ENCODE measurements at regions not wholly inside any gene's neighbourhood (a gene's known extent, or its start where the extent isn't known, plus 50 kb on each side); places are given as distances from the start of the nearest gene placed in this dataset.
A peak's percentile ranks its signal among the peaks of the same experiment; 100 is the strongest.

DNA sequence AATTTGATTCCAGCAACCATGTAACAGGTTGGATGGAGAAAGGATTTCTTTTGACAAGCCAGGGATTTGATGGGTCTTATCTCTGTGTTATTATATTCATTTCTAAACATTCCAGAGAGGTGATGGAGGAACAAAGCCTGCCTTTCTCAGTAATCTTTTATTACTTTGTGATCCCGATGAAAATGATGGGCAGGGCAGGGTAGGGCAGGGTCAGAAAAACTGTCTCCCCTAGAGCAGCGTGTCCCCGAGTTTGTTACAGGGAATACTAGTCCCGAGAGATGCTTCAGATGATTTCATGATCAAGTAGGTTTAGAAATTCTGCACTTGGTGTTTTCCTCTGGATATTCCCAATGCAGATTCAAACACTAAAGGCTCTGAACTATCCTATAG is 111.8 kb upstream of the RGMA start:
- DNase-seq (ENCODE audit: low spot score), result no peak

DNA sequence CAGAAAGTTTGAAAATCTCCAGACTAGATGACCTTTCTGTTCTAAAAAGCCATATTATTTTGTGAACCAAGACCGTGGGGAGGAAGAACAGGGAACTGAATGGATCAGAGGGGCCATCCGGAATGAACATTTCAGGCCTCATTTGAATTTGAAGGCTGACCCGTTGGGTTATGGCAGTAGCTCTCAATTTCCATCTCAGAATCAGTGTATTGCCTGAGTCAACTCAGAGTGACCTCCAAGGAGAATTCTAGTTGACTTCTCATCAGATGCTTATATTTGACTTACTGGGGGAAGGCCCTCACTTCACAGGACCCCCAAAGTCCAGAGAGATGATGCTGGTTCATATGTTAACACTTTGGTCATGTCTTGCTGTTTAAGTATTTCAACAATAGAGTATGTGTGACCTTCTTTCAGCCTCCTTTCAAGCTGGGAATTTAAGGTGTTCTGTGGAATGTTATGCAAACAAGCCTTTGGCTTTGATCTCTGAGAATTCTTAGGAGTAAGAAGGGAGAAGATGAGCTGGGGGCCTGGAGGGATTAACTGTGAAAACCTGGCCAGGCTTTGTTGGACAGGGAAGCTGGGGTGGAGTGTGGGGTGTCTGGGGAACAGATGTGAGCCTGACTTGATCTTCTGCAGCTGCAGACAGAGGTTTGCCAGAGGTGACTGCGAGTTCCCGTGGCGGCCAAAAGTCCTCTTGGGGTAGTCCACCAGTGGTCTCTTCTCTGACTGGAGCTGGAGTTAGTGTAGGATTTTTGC is 111.2 kb upstream of the RGMA start:
- DNase-seq (ENCODE audit: low spot score), result no peak

DNA sequence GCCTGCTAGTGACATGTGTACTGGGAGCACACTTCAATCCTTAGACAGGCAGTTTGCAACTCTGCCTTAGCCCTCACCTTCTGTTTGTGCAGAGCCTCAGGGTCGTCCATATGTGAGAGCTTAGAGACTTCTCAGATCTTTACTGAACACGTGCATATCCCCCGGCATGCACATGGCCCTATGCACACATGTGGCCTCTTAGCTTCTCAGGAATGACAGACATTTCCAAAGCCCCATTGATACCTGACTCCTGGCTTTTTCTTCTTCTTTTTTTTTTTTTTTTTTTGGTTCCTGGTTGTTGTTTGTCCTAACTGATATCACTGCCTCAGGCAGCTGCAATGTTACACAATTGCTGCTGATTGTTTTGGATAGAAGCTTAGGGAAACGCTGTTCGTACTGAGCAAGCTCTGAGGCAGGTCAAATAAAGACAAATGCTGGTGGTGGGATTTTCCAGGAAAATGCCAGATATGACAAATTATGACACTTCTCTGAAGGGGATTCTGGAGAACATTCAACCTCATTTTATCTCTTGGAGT is 107.2 kb upstream of the RGMA start:
- no peak for DNase-seq (ENCODE audit: low spot score)

DNA sequence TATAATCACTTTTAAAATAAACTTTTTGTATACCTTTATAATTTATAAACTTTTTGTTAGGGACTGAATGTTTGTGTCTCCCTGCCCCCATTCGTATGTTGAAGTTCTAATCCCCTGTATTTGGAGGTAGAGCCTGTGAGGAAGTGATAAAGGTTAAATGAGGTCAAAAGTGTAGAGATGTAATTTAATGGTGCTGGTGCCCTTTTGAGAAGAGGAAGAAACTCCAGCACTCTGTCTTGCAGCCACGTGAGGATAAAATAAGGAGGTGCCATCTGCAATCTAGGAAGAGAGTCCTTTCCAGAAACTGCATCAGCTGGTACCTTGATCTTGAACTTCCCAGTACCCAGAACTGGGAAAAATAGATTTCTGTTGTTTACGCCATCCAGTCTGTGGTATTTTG is 106.1 kb upstream of the RGMA start:
- no peak for DNase-seq (ENCODE audit: low spot score)

DNA sequence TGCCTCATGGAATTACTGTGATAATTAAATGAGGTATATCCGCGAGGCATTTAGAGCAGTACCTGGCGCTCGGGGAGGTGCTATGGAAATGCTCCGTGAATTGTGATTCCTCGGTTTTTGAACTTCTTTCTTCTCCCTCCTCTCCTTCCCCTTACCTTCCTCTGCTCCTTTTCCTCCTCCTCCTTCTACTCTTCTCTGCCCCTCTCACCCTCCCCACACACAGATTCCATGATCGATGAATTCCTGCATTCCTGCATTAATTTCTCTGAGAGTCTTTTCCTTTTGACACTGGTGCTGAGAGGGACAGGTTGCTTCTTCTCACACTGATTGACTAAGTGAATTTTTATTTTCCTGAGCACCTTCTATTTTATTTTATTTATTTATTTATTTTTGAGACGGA is 101.2 kb upstream of the RGMA start:
- DNase-seq (ENCODE audit: low spot score), result no peak

DNA sequence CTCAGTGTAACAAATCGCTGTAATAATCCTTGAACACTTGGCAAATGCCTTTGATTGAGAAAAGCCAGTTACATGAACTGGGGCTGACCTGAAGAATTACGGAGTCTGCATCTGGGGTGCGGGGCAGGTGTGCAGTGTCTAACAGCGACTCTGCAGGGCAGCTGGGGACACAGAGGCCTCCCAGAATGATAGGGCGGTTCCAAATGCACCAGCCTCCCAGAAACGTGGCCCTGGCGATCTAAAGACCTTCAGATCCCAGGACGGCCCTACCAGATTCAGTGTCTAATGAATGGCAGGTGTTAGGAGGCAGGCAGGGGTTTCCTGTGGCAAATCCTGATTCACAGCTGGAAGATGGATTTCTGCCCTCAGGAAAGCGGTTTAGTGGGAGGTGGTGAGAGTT is 100.5 kb upstream of the RGMA start:
- DNase-seq (ENCODE audit: low spot score), result no peak

DNA sequence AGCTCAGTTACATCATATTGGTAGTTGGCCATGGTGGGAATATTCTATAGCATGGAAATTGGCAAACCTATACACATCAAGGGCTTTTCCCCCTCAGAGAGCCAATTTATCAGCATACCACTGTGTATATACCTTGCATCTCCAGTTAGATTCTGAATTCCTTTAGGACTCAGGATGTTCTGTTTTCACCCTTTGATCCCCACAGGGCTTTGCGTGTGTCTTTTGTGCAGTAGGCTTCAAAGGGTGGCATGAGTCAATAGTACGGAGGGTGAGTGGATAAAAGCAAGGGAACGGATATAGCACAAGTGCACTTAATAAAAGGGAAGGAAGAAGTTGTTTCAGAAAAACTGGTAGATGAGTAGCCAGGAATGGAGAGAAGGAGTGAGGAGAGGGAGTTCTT is 99.2 kb upstream of the RGMA start:
- no peak for DNase-seq (ENCODE audit: low spot score)

DNA sequence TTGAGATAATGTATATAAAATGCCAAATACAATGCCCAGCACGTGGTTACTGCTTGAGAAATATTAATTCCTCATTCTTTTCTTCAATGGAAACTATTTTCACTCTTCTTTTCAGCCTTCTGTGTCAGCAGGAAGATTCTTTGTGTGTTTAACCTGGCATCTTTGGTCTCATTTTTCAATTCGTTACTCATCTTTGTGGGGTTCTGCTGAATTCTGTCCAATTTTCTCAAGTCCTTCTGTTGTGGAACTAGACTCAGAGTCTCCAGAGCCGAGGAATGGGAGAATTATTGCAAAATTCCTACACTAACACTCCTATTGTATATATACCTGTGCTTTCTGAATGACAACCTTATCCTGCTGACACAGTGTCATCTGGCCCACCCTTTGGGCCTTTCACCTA is 96.8 kb upstream of the RGMA start:
- no peak for DNase-seq (ENCODE audit: low spot score)

DNA sequence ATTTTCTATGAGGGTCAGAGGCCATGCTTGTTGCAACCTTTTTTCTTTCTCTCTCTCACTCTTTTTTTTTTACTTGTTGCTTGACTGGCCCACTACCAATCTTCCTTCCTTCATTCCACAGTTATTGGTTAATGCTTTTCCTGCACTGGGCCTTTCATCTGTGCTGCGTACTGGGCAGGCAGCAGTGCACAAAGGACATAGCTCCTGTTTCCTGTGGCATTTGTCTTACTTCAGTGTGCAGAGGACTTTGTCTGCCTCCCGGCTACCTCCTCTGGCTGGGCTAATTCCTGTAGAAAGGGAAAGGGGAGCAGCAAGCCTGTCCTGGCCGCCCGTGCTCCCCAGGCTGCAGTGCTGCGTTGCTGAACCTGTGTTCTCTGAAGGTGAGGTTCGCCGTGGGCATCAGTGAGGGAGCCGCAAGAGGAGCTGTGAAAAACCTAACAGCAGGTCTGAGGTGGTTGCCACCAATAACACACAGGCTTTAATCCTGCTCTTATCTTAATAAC is 93.7 kb upstream of the RGMA start:
- no peak for DNase-seq (ENCODE audit: low spot score)

DNA sequence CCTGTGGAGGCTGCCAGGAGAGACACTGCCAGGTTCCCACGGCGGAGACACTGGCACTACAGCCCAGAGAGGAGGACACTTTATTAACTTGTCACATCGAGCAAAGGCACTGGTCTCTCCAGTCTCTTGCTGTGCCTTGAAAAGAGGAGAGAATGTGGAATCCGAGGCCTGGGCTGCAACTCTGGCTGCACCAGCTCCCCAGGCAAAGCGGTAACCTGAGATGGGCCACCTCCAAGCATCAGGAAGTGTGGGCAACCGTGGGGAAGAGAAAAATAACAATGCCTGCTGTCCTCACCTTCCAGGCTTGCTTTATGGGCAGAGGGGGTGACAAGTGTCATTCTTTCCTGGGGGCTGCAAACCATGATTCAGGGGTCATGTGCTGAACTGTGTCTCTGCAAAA is 91.6 kb upstream of the RGMA start:
- no peak for DNase-seq (ENCODE audit: low spot score)

DNA sequence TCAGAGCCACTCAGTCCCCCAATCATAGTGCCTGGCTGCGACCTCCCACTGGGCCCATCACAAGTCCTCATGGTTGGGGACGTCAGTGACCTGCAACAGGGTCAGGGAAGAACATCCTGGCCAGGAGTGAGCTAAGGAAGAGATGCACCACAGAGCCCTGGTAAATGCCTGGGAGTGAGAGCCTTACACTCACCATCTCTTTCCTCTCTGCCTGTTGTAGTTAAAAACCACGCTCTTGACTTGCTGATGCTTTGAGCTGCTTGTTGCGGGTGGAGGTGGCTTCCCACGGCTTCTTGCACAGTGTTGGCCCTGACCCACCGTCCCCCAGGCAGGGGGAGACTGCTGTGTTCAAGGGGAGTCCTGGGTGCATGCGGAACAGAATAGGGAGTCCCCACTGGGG is 91.1 kb upstream of the RGMA start:
- DNase-seq (ENCODE audit: low spot score), result no peak

DNA sequence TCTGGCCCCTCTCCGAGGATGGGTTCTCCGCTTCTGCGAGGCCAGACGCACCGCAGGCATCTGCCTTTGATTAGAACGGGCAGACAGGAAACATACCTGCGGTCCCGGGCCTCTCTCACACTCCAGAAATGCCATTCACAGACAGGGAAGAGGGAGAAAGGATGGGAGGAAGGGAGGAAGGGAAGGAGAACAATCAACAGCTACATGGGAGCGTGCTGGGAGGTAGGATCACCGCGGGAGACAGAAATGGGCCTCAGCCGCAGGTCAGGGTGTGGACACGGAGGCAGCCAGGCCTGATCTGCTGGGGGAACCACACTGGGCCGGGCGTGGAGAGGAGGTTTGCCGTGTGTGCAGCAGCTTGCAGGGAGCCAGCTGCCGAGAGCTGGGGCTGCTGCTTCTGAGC is 90.7 kb upstream of the RGMA start:
- no peak for DNase-seq (ENCODE audit: low spot score)

DNA sequence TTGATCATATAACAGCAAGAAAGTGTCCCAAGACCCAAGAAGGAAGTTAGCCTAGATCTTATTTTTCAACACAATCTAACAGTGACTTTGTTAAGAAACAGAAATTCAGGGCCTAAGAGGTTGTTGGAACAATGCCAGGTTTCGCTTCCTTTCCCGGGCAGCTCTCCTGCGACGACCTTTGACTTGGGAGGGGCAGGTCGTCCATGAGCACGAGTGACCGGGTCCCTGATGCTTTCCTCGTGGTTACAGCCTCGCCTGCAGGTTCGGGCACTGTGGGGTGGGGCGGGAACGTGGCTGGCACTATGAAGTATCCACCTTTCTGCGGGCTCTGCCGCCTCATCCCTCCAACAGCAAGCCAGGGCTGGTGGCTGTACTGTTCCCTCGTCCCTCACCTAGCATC is 90.1 kb upstream of the RGMA start:
- DNase-seq (ENCODE audit: low spot score), result no peak

DNA sequence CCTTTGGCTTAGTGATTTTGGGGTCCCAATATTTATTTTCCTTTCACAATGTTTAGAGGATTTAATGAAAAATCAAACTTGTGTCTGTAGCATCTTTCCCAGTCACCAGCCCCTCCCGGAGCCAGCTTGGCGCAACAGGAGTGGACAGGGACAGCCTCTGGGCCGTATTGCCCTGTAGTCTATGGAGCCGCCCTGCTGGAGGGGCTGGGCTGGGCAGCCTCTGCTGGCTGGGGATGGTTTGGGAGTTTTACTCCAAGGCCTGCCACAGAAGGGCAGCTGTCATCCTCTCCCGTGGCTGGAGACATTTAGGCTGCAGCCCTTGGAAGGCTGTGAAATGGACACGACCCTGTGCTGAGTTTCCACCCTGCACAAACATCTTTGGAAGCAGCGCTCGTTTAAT is 89.4 kb upstream of the RGMA start:
- no peak for DNase-seq (ENCODE audit: low spot score)

DNA sequence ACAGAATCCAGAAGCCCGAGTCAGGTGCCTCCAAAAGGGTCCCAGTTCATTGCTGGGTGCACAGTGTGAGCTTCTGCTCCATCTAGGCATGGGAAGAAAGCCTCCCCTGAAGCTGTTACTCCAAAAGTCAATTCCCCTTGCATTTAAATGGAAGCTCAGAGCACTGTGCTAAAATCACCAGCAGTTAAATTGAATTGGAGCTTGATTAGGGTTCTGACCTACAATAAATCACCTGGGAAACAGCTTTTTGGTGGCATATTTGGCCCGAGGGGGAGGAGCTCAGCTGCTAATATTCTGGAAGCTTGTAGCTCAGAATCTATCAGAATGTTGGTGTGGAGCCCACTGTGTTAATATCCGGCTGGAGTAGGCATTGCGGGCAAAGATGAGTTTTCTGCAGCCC is 87.1 kb upstream of the RGMA start:
- DNase-seq (ENCODE audit: low spot score), result no peak

DNA sequence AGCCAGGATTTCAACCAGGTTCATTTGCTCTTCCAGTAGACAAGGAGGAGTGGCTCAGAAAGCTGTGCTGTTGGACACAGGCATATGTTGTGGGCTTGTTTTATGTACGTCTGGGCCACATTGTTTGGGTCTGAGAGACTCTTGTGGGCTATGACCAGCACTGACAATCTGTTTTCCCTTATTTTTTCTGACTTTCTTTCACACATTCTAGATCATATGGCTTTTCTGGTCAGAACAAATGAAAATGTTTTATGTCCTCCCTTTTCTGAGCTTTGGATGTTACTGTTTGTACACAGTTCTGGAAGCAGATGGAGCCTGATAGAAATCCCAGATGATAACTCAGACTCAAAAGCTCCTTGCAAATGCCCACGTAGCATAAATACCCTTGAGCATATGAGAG is 85.8 kb upstream of the RGMA start:
- no peak for DNase-seq (ENCODE audit: low spot score)

DNA sequence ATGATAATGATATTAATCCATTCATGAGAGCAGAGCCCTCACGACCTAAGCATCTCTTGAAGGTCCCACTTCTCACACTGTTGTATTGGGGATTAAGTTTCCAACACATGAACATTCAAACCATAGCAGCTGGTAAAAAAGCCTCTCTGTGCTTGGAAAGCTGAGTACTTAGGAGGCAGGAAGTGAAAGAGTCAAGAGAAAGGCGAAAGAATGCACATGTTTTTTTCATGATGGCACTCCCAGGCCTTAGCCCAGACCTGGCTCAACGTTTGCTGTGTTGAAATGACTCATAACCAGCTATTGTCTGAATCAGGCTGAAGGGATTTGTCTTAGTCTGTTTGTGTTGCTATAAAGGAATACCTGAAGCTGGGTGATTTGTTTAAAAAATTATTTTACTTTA is 84.4 kb upstream of the RGMA start:
- peak; percentile 53 for DNase-seq (ENCODE audit: low spot score)

DNA sequence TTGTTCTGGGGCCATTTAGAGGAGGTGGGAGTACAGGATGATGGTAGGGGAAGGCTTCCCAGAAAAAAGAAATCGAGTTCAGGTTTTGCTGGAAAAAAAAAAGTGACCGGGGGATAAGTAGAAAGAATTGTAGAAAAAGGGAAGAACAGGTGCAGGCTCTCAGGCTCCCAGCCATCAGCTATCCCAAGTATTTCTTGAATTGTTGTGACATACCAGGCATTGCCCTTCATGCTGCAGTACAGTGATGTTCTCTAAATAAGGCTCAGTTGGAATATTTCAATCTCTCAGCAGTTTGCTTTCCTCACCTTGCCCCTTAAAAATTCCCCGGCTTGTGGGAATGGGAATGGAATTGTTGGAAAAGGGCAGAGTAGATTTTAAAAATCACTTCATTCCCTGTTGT is 82.5 kb upstream of the RGMA start:
- DNase-seq (ENCODE audit: low spot score), result no peak

DNA sequence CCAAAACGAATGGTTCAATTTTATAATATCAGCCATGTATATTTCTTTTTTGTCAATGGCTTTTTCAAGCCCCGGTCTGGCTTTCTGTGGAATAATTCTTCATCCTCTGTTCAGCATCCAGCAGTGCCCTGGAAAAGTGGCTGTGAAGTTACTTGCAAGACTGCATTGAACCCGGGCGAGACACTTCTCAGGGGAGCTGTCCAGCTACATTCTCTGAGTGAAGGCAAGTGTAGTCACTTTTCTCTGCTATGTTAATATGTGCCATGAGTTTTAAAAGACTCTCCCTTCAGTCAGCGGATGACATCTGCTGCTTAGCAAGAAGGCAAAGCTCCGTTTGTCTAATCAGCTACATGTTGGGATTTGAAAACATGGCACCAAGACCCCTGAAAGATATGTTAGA is 81.3 kb upstream of the RGMA start:
- DNase-seq (ENCODE audit: low spot score), result no peak

DNA sequence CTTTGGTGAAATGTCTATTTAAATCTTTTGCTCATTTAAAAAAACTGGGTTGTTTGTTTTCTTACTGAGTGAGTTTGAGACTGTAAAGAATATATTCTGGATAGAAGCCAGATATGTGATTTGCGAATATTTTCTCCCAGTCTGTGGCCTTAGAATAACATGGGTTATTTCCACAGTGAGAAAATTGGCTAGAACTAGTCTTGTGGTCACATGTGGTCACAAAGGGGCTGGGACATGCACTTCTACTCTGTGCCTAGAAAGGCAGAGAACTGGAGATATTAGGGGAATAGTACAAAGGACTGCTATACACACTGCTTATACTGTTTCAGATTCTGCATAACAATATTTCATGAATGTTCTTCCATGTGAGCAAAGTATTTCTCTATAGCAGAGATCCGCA is 79.9 kb upstream of the RGMA start:
- no peak for DNase-seq (ENCODE audit: low spot score)

DNA sequence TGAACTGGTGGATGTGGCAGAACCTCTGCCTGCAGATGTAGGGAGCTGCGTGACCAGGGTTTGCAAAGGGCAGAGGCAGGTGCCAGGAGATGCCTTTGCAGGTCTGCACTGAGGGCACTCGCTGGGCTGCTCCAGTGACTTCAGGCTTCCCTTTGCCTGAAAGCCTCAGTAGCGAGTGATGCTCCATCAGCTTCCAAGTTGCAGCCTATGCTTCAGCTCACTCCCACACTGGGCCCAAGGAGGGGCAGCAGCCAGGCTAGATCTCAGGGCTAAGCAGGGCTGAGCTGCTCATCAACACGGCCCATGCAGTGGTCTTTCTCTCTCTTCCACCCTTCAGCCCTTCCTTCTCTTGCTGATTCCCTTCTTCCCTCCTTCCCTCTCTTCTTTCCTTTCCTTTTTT is 78.3 kb upstream of the RGMA start:
- no peak for DNase-seq (ENCODE audit: low spot score)

DNA sequence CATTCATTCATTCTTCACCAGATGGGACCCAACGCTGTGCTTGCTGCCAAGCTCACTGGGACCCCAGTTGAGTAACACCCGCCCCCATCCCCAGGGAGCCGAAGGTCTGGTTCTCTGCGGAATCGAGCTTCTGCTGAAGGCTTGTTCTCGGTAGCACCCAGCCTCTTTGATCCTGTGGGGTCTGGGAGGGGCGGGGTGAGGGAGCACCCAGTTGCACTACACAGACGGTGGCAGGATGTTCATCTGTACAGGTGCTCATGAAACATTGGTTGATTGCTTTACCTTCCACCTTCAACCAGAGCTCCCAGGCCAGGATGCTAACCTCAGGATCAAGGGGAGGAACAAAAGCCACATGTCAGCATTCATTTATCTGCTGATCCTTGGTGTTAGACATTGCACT is 77.7 kb upstream of the RGMA start:
- DNase-seq (ENCODE audit: low spot score), result no peak

DNA sequence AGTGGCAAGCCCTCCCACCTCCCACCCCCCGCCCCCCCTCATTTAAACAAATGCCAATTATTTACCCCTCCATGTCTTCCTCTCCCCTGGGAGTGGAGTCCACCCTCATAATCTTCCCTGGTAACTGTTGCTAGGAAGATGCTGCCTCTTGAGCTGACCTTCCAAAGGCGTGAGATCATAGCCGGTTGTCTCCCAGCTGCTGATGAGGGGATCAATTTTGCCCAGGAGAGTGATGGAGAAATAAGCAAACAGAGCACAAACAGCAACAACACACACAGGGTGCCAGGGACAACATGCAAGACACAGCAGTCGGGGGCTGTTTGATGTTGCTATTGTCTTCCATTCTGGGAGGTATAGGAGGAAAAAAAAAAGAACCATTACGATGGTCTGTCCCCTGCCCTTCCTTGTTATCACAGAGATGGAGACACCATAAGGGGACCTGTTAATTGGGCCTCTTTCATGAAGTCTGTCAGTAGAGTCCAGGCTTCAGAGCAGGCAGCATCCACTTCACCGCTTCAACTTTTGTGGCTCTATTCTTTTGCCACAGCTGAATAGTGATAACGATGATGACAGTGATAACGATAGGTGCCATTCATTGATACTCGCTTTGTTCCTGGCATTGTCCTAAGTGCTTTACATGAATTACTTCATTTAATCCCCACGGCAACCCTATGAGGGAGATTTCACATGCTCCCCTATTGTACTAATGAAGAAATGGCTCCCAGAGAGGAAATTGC is 76.9 kb upstream of the RGMA start:
- DNase-seq (ENCODE audit: low spot score), result no peak

DNA sequence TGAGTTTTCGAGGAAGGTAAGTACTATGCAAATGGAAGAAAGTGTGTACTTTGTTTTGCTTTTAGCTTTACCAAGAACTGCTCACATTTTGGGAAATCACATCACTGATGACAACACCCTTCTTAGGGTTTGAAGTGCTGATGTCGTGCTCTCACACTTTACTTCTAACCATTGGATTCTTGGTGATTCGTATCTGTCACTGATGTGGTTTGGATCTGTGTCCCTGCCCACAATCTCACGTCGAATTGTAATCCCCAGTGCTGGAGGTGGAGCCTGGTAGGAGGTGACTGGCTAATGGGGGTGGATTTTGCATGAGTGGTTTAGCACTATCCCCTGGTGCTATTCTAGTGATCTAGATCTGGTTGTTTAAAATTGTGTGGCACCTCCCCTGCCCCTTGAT is 75.4 kb upstream of the RGMA start:
- DNase-seq (ENCODE audit: low spot score), result no peak
